ENCODE measurements at regions not wholly inside any gene's neighbourhood (a gene's known extent, or its start where the extent isn't known, plus 50 kb on each side); places are given as distances from the start of the nearest gene placed in this dataset.

DNA sequence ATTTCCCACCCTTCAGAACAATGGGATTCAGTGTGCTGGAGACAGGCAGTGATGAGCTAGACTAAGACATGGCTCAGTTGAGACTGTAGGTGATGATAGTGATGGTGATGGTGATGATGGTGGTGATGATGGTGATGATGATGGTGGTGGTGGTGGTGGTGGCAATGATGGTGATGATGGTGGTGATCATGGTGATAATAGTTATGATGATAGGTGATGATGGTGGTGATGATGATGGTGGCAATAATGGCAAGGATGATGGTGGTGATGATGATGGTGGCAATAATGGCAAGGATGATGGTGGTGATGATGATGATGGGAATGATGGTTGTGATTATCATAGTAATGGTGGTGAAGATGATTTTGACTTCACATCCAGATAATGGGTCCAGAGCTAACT is 176.7 kb downstream of the NXNL2 start:
- TF ChIP-seq EZH2 (IDR thresholded peaks at IDR 0.05; ENCODE audit: borderline replicate concordance, low read length) = no peak
- TF ChIP-seq, protein P1, sequence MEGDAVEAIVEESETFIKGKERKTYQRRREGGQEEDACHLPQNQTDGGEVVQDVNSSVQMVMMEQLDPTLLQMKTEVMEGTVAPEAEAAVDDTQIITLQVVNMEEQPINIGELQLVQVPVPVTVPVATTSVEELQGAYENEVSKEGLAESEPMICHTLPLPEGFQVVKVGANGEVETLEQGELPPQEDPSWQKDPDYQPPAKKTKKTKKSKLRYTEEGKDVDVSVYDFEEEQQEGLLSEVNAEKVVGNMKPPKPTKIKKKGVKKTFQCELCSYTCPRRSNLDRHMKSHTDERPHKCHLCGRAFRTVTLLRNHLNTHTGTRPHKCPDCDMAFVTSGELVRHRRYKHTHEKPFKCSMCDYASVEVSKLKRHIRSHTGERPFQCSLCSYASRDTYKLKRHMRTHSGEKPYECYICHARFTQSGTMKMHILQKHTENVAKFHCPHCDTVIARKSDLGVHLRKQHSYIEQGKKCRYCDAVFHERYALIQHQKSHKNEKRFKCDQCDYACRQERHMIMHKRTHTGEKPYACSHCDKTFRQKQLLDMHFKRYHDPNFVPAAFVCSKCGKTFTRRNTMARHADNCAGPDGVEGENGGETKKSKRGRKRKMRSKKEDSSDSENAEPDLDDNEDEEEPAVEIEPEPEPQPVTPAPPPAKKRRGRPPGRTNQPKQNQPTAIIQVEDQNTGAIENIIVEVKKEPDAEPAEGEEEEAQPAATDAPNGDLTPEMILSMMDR (IDR thresholded peaks at IDR 0.05; ENCODE audit: low read length) = no peak
- H3K4me3 ChIP-seq (ENCODE audit: low read depth, low read length, poor library complexity, severe bottlenecking) = no peak overlapping the region
- no peaks in the 10 kb centered on the region for H3F3A ChIP-seq (ENCODE audit: insufficient read depth, low read length)
- no peak overlapping the region for H2AFZ ChIP-seq (ENCODE audit: low read length)
- H3K9me3 ChIP-seq (ENCODE audit: low read length) = no peaks in the 10 kb centered on the region
- H4K20me1 ChIP-seq (ENCODE audit: insufficient read depth, low read length) = no peaks in the 10 kb centered on the region
- no peak overlapping the region for H3K4me2 ChIP-seq (ENCODE audit: low read length)
- no peaks in the 10 kb centered on the region for H3K4me1 ChIP-seq (ENCODE audit: insufficient read depth, low read length, severe bottlenecking)
- no peak overlapping the region for H3K27ac ChIP-seq (ENCODE audit: low read depth, low read length, poor library complexity, severe bottlenecking)
- no peaks in the 10 kb centered on the region for H3K79me2 ChIP-seq (ENCODE audit: insufficient read depth, low read length)
- H3K36me3 ChIP-seq (ENCODE audit: insufficient read depth, low read length) = no peaks in the 10 kb centered on the region
- H3K27me3 ChIP-seq (ENCODE audit: insufficient read depth, low read length) = no peaks in the 10 kb centered on the region; the same call in 1 of the 2 replicates
- no peaks in the 10 kb centered on the region for H3K9me2 ChIP-seq (ENCODE audit: low read depth, low read length)
- no peak overlapping the region for H3K9ac ChIP-seq (ENCODE audit: low read length)

DNA sequence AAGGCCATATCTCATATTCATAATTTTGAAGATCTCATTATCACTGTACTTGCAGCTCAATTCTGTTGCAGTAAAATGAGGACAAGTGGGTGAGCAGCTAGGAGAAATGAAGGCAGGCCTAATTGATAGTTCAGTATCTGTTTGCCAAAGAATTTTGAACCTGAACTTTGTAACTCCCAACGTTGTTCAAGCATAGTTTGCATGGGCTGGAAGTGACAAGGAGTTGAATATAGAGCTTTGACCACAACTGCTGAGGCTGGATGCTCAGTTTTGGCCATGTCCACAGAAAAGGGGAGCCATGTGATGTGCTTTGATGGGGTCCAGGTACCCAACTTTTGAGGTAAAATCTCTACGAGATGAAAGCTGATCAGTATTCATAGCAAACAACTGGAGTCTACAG is 177.5 kb downstream of the NXNL2 start:
- H3K4me2 ChIP-seq (ENCODE audit: low read length) = no peak overlapping the region
- H4K20me1 ChIP-seq (ENCODE audit: insufficient read depth, low read length) = no peaks in the 10 kb centered on the region
- TF ChIP-seq, protein P1 (IDR thresholded peaks at IDR 0.05; ENCODE audit: low read length) = no peak
- TF ChIP-seq EZH2 (IDR thresholded peaks at IDR 0.05; ENCODE audit: borderline replicate concordance, low read length) = no peak
- H3K79me2 ChIP-seq (ENCODE audit: insufficient read depth, low read length) = no peaks in the 10 kb centered on the region
- H3K27ac ChIP-seq (ENCODE audit: low read depth, low read length, poor library complexity, severe bottlenecking) = no peak overlapping the region
- H3K9ac ChIP-seq (ENCODE audit: low read length) = no peak overlapping the region
- H3K4me1 ChIP-seq (ENCODE audit: insufficient read depth, low read length, severe bottlenecking) = no peaks in the 10 kb centered on the region
- H3K27me3 ChIP-seq (ENCODE audit: insufficient read depth, low read length) = no peaks in the 10 kb centered on the region; the same call in 1 of the 2 replicates
- no peaks in the 10 kb centered on the region for H3K9me2 ChIP-seq (ENCODE audit: low read depth, low read length)
- no peak overlapping the region for H3K4me3 ChIP-seq (ENCODE audit: low read depth, low read length, poor library complexity, severe bottlenecking)
- no peaks in the 10 kb centered on the region for H3K36me3 ChIP-seq (ENCODE audit: insufficient read depth, low read length)
- no peaks in the 10 kb centered on the region for H3K9me3 ChIP-seq (ENCODE audit: low read length)
- no peak overlapping the region for H2AFZ ChIP-seq (ENCODE audit: low read length)
- no peaks in the 10 kb centered on the region for H3F3A ChIP-seq (ENCODE audit: insufficient read depth, low read length)

DNA sequence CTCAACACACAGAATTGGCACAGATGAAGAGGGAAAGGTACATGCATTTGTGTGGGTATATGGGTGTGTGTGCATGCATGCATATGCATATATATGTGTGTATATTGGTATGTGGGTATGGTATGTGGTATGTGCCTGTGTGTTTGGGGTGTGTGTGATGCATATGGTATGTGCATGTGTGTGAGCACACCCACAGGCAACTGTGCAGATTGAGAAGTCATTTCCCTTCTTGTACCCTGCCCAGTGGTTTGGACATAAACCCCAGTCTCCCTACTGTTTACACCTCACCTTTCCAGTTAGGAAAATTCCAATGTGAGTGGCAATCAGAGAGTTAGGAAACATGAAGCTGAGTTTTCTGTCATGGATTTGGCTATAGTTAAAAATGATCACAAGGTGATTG is 178.0 kb downstream of the NXNL2 start:
- H3K9me2 ChIP-seq (ENCODE audit: low read depth, low read length) = no peaks in the 10 kb centered on the region
- no peaks in the 10 kb centered on the region for H3K4me1 ChIP-seq (ENCODE audit: insufficient read depth, low read length, severe bottlenecking)
- H2AFZ ChIP-seq (ENCODE audit: low read length) = no peak overlapping the region
- H3K36me3 ChIP-seq (ENCODE audit: insufficient read depth, low read length) = no peaks in the 10 kb centered on the region
- no peak overlapping the region for H3K4me3 ChIP-seq (ENCODE audit: low read depth, low read length, poor library complexity, severe bottlenecking)
- no peaks in the 10 kb centered on the region for H4K20me1 ChIP-seq (ENCODE audit: insufficient read depth, low read length)
- no peaks in the 10 kb centered on the region for H3F3A ChIP-seq (ENCODE audit: insufficient read depth, low read length)
- H3K9me3 ChIP-seq (ENCODE audit: low read length) = no peaks in the 10 kb centered on the region
- no peak overlapping the region for H3K27ac ChIP-seq (ENCODE audit: low read depth, low read length, poor library complexity, severe bottlenecking)
- H3K79me2 ChIP-seq (ENCODE audit: insufficient read depth, low read length) = no peaks in the 10 kb centered on the region
- H3K27me3 ChIP-seq (ENCODE audit: insufficient read depth, low read length) = no peaks in the 10 kb centered on the region; the same call in 1 of the 2 replicates
- H3K4me2 ChIP-seq (ENCODE audit: low read length) = no peak overlapping the region
- no peak overlapping the region for H3K9ac ChIP-seq (ENCODE audit: low read length)
- TF ChIP-seq, protein P1 (IDR thresholded peaks at IDR 0.05; ENCODE audit: low read length) = no peak
- TF ChIP-seq EZH2 (IDR thresholded peaks at IDR 0.05; ENCODE audit: borderline replicate concordance, low read length) = no peak

Measured in OCI-LY1 (cell line).